Trophoblast cell (in vitro differentiated cells and primary cell): ENCODE measurements at regions not wholly inside any gene's neighbourhood (a gene's known extent, or its start where the extent isn't known, plus 50 kb on each side); places are given as distances from the start of the nearest gene placed in this dataset.
A peak's percentile ranks its signal among the peaks of the same experiment; 100 is the strongest.

Experiments used
- DNase-seq, 2 donors: peaks; one replicate each; pipeline ENCODE4 v3.0.0-alpha.2; 2016
- H2AFZ ChIP-seq: 2 replicates; pipeline ENCODE4 v1.6.1; 2013; ENCODE audit warnings: low read length, moderate library complexity, mild to moderate bottlenecking; ENCODE audit not compliant: insufficient read depth, poor library complexity
- H2AK5ac ChIP-seq: 2 replicates; pipeline ENCODE4 v1.6.1; 2013; ENCODE audit warnings: mild to moderate bottlenecking, low read length
- H2BK120ac ChIP-seq: 2 replicates; pipeline ENCODE4 v1.6.1; 2013; ENCODE audit warnings: low read length, mild to moderate bottlenecking, moderate library complexity; ENCODE audit not compliant: insufficient read depth, poor library complexity
- H2BK12ac ChIP-seq: 2 replicates; pipeline ENCODE4 v1.6.1; 2013; ENCODE audit warnings: mild to moderate bottlenecking, low read length, moderate library complexity
- H2BK5ac ChIP-seq: 2 replicates; pipeline ENCODE4 v1.6.1; 2013; ENCODE audit warnings: low read length, low read depth, moderate library complexity, mild to moderate bottlenecking; ENCODE audit not compliant: poor library complexity
- H3K14ac ChIP-seq: 2 replicates; pipeline ENCODE4 v1.6.1; 2013; ENCODE audit warnings: mild to moderate bottlenecking, low read length
- H3K18ac ChIP-seq: 2 replicates; pipeline ENCODE4 v1.6.1; 2013; ENCODE audit warnings: mild to moderate bottlenecking, low read length
- H3K23ac ChIP-seq: 2 replicates; pipeline ENCODE4 v1.6.1; 2013; ENCODE audit warnings: low read length
- H3K27ac ChIP-seq: 2 replicates; pipeline ENCODE4 v1.5.1; 2013; ENCODE audit warnings: low read depth, mild to moderate bottlenecking, inconsistent platforms, low read length, moderate library complexity
- H3K27me3 ChIP-seq: 2 replicates; pipeline ENCODE4 v1.6.1; 2013; ENCODE audit warnings: inconsistent platforms, mild to moderate bottlenecking, low read length, moderate library complexity; ENCODE audit not compliant: insufficient read depth
- H3K36me3 ChIP-seq, 2 experiments: 1 replicate in 1 of 2; 2 replicates in 1 of 2; pipeline ENCODE4 v1.6.1; 2013; ENCODE audit warnings: low read length in 2 of 2, mild to moderate bottlenecking in 2 of 2, moderate library complexity in 1 of 2; ENCODE audit not compliant: insufficient read depth in 2 of 2, control insufficient read depth in 1 of 2
- H3K4ac ChIP-seq: 2 replicates; pipeline ENCODE4 v1.6.1; 2013; ENCODE audit warnings: low read depth, mild to moderate bottlenecking, low read length, moderate library complexity
- H3K4me1 ChIP-seq, 2 experiments: 1 replicate in 1 of 2; 2 replicates in 1 of 2; pipeline ENCODE4 v1.6.1; 2013; ENCODE audit warnings: low read length in 2 of 2, mild to moderate bottlenecking in 2 of 2, moderate library complexity in 1 of 2; ENCODE audit not compliant: insufficient read depth in 2 of 2, control insufficient read depth in 1 of 2
- H3K4me2 ChIP-seq: 2 replicates; pipeline ENCODE4 v1.6.1; 2013; ENCODE audit warnings: inconsistent platforms, mild to moderate bottlenecking, low read length, moderate library complexity
- H3K4me3 ChIP-seq: 2 replicates; pipeline ENCODE4 v1.5.1; 2013; ENCODE audit warnings: mild to moderate bottlenecking, low read depth, low read length, inconsistent platforms
- H3K79me1 ChIP-seq: one replicate; pipeline ENCODE4 v1.6.1; 2013; ENCODE audit warnings: low read length
- H3K79me2 ChIP-seq: 2 replicates; pipeline ENCODE4 v1.6.1; 2013; ENCODE audit warnings: low read length, mild to moderate bottlenecking; ENCODE audit not compliant: control insufficient read depth, insufficient read depth, poor library complexity
- H3K9ac ChIP-seq: 2 replicates; pipeline ENCODE4 v1.6.1; 2013; ENCODE audit warnings: mild to moderate bottlenecking, low read length
- H3K9me3 ChIP-seq: 2 replicates; pipeline ENCODE4 v1.6.1; 2013; ENCODE audit warnings: low read depth, mild to moderate bottlenecking, control low read depth, inconsistent platforms, low read length; ENCODE audit not compliant: insufficient read depth
- H4K12ac ChIP-seq: 2 replicates; pipeline ENCODE4 v1.6.1; 2013; ENCODE audit warnings: low read depth, mild to moderate bottlenecking, low read length, moderate library complexity
- H4K8ac ChIP-seq: 2 replicates; pipeline ENCODE4 v1.6.1; 2013; ENCODE audit warnings: low read depth, mild to moderate bottlenecking, low read length, moderate library complexity
- H4K91ac ChIP-seq: one replicate; pipeline ENCODE4 v1.6.1; 2013; ENCODE audit warnings: low read depth, mild to moderate bottlenecking, low read length, moderate library complexity
- WGBS: extraction: QIAGEN DNeasy Blood & Tissue Kit; methylation state at CpG from one replicate; pipeline ENCODE4 v1.1.7; 2013; ENCODE audit warnings: missing lambda C conversion rate; ENCODE audit not compliant: insufficient read length, insufficient coverage; ENCODE audit errors: extremely low coverage; 5-methylcytosine and 5-hydroxymethylcytosine counted together

DNA sequence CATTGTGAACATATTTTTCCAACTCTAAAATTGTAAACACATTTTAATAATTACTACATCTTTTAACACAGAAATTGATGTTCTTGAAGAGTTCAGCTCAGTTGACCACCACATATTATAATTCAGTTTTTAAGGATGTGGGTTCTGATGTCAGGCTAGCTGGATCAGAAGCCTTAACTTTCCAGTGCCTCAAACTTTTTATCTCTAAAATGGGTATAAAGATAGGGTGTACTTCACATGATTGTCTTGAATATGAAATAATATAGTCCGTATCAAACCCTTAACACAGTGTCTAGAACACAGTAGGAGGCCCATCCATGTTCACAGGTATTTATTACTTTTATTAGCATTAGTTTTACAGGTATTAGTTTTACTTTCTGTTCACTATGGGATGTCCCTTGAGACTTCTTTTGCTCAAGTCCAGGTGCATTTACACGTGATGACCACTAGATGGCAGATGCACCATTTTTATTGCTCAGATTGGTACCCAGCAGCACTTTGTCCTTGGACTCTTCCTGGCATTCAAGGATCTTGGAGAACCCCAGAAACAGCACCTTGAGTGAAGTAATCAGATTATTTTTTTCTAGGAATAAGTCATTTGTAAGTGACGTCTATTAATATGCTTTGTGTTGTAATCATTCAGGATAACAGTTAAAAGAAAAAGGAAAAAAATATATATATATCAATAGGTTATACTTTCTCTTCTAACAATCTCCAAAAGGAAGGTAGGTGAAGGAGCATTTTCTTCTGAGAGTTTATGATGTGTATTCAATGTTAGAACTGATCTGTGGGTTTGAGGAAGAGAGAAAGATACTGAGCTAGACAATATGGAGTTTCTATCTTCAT, 580.2 kb downstream of the ETNK1 start:
- no peak overlapping the region for H3K4me2 ChIP-seq
- H3K18ac ChIP-seq: no peak overlapping the region
- H4K8ac ChIP-seq: no peak overlapping the region
- no peak overlapping the region for H4K12ac ChIP-seq
- no peak overlapping the region for H2BK120ac ChIP-seq
- H2AFZ ChIP-seq: no peak overlapping the region
- no peak overlapping the region for H2BK12ac ChIP-seq
- H3K23ac ChIP-seq: no peak overlapping the region
- no peaks in the 10 kb centered on the region for H3K4me1 ChIP-seq
- H2BK5ac ChIP-seq: no peak overlapping the region
- no peaks in the 10 kb centered on the region for H3K79me2 ChIP-seq
- H3K9me3 ChIP-seq: no peaks in the 10 kb centered on the region
- no peak overlapping the region for H3K4ac ChIP-seq
- H3K27ac ChIP-seq: no peak overlapping the region
- no peaks in the 10 kb centered on the region for H3K27me3 ChIP-seq
- no peak overlapping the region for H4K91ac ChIP-seq
- H3K14ac ChIP-seq: no peak overlapping the region
- H3K4me3 ChIP-seq: no peak overlapping the region
- H2AK5ac ChIP-seq: no peak overlapping the region
- no peaks in the 10 kb centered on the region for H3K36me3 ChIP-seq
- H3K79me1 ChIP-seq: no peaks in the 10 kb centered on the region
- WGBS: no CpG with 5 or more reads among the region's 3 CpGs
- peak in 1 of 2 donors; percentile 73 for DNase-seq
- H3K9ac ChIP-seq: no peak overlapping the region

DNA sequence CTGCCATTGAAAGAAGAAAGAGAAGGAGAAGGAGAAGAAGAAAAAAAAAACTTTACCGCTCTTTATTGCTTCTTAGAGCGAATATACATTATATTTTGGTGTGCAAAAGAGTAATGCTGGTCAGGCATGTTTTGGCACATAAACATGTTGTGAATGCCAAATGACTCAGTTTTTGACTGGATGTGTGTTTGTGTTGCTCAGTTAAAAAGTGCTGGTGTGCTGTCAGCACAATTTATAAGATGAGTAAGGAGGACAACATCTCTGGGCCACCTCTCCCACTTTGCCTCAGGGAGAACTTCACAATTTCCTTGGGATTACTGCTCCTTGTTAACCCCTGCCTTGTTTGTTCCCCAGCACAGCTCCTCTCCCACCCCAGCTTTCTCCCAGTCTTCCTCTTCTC, 584.8 kb downstream of the ETNK1 start:
- WGBS: no CpG with 5 or more reads among the region's 2 CpGs
- no peak for DNase-seq
- Histone ChIP-seq H2BK12ac (no peak overlapping the region), H3K4me1 (no peaks in the 10 kb centered on the region), H2AK5ac (no peak overlapping the region), H3K4me3 (no peak overlapping the region), H3K4me2 (no peak overlapping the region), H3K18ac (no peak overlapping the region), H3K79me1 (no peaks in the 10 kb centered on the region), H3K36me3 (no peaks in the 10 kb centered on the region), H4K8ac (no peak overlapping the region), H2BK5ac (no peak overlapping the region), H2AFZ (no peak overlapping the region), H3K23ac (no peak overlapping the region), H3K9ac (no peak overlapping the region), H2BK120ac (no peak overlapping the region), H3K9me3 (no peaks in the 10 kb centered on the region), H3K4ac (no peak overlapping the region), H3K27me3 (no peaks in the 10 kb centered on the region), H3K27ac (no peak overlapping the region), H3K14ac (no peak overlapping the region), H4K91ac (no peak overlapping the region), H3K79me2 (no peaks in the 10 kb centered on the region), H4K12ac (no peak overlapping the region)

DNA sequence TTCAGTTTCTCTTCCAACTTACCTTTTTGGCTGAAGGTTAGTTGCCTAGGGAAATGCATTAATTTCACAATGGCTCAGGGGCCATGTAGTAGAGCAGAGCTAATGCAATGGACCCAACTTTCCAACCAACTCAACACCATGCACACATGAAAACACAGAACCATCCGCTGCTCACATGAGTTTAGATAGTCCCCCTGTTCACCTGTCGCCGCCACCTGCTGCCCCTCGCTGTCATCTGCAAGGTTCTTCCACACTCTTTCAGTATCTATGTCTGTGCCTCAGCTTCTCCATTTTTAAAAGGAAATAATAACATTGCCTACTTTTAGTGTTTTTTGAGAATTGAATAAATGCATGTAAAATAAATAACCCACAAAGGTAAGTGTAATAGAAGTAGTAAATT, 585.6 kb downstream of the ETNK1 start:
- no peaks in the 10 kb centered on the region for H3K79me2 ChIP-seq

DNA sequence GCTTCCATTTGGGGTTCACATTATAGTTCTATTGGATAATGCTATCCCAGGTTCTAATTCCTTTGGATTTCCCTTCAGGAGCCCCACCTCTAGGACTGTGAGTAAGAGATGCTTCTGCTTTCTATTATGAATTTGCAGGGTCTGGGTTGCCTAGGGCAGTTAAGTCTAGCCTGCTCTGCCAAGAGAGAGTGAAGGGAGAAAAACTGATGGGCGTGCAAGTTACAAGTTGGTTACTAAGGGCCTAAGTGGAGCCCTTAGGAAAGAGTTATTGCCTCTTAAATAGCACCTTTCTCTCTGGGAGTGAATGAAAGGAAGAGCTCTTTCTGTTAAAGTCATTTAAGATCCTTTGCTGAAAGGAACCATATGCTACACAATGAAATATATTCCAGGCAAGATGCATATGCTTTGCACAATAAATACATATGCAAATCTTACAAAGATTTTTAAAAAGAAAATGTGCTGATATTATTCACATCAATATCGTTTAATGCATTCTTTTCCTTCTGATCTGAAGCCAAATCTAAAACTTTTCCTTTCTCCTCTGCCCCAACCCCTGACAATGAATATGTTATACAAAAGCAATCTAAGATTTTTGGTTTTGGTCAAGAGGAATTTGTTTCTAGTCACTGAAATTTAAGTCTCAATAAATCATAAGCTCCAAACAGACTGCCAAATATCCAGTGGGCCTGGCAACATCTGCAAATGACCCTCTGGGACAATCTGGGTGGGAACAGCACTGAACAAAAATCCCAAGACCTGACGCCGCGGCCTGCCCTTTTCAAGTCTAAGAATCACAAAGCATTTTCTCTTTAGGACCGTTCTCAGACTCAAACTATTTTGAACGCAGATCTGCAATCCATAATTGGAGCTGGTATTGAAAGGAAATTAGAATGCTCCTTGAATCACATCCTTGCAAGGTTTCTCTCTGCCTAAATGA, 586.7 kb downstream of the ETNK1 start:
- Histone ChIP-seq H3K4ac (no peak overlapping the region), H2BK120ac (no peak overlapping the region), H3K9ac (no peak overlapping the region), H3K18ac (no peak overlapping the region), H2BK5ac (no peak overlapping the region), H3K14ac (no peak overlapping the region), H3K27ac (no peak overlapping the region), H3K27me3 (no peaks in the 10 kb centered on the region), H4K12ac (no peak overlapping the region), H2AFZ (no peak overlapping the region), H3K4me2 (no peak overlapping the region), H3K23ac (no peak overlapping the region), H4K8ac (no peak overlapping the region), H2BK12ac (no peak overlapping the region), H3K4me3 (no peak overlapping the region), H4K91ac (no peak overlapping the region), H3K4me1 (no peaks in the 10 kb centered on the region), H3K9me3 (peaks cover 6% of the 10 kb centered on the region), H3K79me1 (no peaks in the 10 kb centered on the region), H3K79me2 (no peaks in the 10 kb centered on the region), H2AK5ac (no peak overlapping the region), H3K36me3 (no peaks in the 10 kb centered on the region)
- WGBS: no CpG with 5 or more reads among the region's 7 CpGs
- DNase-seq: no peak

More for the DNA sequence above, 585.6 kb downstream of the ETNK1 start:
- Histone ChIP-seq H3K9me3 (no peaks in the 10 kb centered on the region), H3K4me3 (no peak overlapping the region), H4K8ac (no peak overlapping the region), H4K12ac (no peak overlapping the region), H3K4me1 (no peaks in the 10 kb centered on the region), H3K18ac (no peak overlapping the region), H2AK5ac (no peak overlapping the region), H3K4ac (no peak overlapping the region), H3K4me2 (no peak overlapping the region), H3K9ac (no peak overlapping the region), H3K27me3 (no peaks in the 10 kb centered on the region), H3K79me1 (no peaks in the 10 kb centered on the region), H3K23ac (no peak overlapping the region), H3K14ac (no peak overlapping the region), H3K27ac (no peak overlapping the region), H4K91ac (no peak overlapping the region), H3K36me3 (no peaks in the 10 kb centered on the region), H2BK12ac (no peak overlapping the region), H2BK120ac (no peak overlapping the region), H2BK5ac (no peak overlapping the region), H2AFZ (no peak overlapping the region)
- no peak for DNase-seq
- WGBS: no CpG with 5 or more reads among the region's 4 CpGs
